Astrocyte (in vitro differentiated cells and primary cell): ENCODE measurements at regions not wholly inside any gene's neighbourhood (a gene's known extent, or its start where the extent isn't known, plus 50 kb on each side); places are given as distances from the start of the nearest gene placed in this dataset.

Experiments used
- CTCF ChIP-seq: IDR thresholded peaks from 2 replicates; pipeline ENCODE4 v1.5.1; 2011; ENCODE audit warnings: low read depth, mild to moderate bottlenecking, inconsistent platforms, low read length, moderate library complexity; ENCODE audit not compliant: insufficient read depth
- EZH2 ChIP-seq: IDR thresholded peaks from 2 replicates; pipeline ENCODE4 v1.6.1; 2012; ENCODE audit warnings: mild to moderate bottlenecking, low read length, inconsistent platforms; ENCODE audit not compliant: insufficient read depth

- no peak for TF ChIP-seq CTCF
- TF ChIP-seq EZH2: no peak
Observed at GRCh38 chr15:96199111-96199510, 131.4 kb upstream of the NR2F2 start.
